Suppressor macrophage (primary cell): ENCODE measurements at regions not wholly inside any gene's neighbourhood (a gene's known extent, or its start where the extent isn't known, plus 50 kb on each side); places are given as distances from the start of the nearest gene placed in this dataset.
"Not testable (repeated sequence)": the region's sequence is repeated elsewhere in the genome, so short reads cannot be mapped to it uniquely, and the experiment has no call there.

Experiments
- DNase-seq, 4 experiments: peaks; one replicate each; pipeline ENCODE4 v3.0.0-alpha.2; 2020 to 2022

DNA sequence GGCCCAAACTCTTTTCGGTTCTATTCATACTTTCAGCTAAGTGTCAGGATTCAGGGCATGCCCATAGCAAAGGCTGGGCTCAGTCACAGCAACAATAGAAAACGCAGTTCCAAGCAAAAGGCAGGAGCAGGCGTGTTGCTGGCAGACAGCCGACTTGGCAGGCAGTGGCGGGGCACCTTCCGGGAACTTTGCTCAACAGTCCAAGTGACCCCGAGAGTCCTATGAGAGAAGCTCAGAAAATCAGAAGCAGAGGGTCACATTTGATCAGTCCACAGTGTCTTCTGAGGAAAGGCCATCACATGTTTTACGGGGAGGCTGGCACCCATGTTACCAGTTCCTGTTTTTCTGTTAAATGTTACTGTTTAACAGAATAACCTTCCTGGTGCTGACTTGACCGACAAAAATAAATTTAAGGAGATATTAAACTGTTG lies 115.0 kb downstream of the DACT1 start:
- peak; percentile 93 to 98 (median 95) for DNase-seq

DNA sequence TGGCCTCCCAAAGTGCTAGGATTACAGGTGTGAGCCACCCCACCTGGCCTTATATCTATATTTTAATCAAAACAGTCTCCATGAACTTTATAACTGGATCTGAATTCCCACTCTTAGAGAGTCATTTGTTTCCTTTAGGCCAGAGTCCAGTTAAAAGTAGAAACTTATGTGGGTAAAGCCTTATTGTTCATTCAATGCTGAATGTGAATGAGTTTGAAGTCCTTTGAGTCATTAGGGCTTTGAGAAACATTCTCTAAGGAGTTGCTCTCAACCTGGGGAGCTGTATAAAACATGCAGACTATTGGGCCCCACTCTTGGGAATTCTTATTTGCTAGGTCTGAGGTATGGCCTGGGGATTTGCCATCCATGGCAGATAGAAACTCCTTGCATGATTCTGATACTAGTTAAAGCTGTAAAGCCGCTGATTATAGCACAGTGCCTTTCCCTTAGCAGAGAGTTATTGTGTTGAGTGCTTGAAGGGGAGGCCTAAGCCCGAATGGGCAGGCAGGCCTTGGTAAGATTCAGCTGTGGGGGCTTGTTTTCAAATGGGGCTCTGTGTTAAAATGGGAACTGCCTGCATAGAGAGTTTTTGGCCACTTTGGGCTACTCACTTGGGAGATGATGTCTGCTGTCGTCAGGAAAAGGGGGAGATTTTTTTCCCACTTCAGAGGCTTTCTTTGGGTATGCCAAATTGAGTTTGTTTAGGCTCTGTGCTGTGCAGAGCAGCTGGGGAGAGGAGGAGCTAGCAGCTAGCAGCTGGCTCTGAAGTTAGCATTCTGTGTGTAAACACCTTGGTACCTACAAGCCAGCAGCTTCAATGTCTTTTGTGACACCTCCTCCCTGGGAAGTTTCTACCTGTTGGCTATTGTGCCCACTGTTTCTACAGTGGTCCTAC lies 117.5 kb downstream of the DACT1 start:
- no peak for DNase-seq

DNA sequence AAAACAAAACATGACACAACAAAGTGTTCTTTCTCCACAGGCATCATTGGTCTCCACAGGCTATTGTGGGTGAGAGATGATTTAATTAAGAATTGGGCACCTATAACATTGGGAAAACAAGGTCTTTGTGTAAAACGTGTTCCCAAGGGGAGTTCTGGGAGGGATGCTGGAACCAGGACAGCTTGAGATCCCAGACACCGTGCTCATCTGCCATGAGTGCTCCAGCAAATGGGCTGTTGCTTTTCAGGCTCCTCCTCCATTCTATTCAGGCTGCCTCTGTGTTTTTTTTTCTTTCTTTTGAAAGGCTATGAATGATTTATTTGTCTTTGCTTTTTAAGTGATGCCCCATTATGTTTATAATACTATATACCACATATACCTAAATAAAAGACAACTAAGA lies 122.4 kb downstream of the DACT1 start:
- DNase-seq: no peak

DNA sequence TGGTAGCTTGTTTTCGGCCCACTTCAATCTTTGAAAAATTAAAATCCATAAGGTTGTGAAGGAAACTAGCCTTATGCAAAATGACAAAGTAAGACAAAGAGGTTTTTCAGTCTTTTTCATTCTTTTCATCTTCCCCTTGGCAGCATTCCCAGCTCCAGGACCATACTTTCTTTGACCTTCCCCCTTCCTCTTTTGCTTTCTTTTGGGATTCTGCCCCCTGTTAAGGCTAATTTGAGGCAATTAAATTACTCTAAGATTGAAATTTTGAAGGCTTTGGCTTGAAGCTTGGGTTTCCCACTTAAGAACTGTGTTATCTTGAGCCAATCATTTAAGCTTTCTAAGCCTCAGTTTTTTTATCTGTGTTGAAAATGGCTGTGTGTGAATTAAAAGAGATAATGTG lies 124.9 kb downstream of the DACT1 start:
- no peak for DNase-seq

DNA sequence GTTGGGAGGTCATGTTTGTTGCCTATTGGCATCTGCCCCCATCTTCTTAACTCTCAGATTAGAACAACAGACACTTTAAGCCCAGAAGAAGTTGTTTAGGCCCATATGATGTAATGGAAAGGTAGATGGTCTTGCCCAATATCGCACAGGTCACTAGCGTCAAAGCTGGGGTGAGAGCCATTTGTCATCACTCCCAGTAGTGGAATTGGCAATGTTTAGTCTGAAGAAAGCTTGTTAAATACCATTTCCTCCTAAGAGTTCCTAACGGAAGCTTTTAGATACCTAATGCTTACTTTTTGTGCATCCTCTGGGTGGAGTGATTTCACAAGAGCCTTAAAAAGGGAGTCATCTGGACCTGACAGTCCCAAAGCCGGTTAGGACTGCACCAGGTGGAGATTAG lies 125.4 kb downstream of the DACT1 start:
- no peak for DNase-seq

DNA sequence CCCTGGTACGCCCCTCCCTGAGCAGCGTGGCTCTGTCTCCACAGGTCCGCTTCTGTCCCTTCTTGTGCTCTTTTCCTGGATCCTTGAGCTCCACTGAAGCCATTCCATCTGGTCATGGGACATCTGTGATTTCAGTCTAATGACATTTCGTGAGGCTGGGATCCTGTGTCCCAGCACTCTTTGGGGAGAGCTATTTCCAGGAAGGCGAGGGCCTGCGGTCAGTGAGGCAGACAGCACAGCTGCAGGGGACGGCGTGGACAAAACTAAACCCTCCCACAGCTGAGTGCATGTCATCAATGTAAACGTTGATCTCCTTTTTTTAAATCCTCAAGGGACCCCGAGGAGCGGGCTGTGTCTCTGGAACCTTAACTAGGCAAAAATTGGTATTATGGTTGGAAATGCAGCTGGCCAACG lies 127.7 kb downstream of the DACT1 start:
- DNase-seq: no peak

DNA sequence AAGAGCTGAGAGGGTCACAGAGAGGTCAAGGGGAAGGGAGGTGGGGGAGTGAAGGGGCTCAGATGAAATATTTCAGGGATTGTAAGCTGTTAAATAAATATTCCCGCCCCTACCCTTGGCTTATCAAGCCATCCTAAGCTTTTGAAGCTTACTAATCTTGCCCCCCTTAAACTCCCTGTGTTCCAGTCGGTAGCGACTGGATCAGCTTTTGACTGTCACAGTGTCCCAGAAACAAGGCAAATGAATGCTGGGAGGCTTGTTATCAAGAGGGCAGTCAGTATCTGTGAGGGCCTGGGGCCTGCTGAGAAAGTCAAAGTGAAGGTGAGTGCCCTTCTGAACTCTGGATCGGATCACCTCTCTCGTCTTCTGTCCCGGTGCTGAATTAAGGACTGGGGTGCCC lies 128.1 kb downstream of the DACT1 start:
- no peak for DNase-seq

DNA sequence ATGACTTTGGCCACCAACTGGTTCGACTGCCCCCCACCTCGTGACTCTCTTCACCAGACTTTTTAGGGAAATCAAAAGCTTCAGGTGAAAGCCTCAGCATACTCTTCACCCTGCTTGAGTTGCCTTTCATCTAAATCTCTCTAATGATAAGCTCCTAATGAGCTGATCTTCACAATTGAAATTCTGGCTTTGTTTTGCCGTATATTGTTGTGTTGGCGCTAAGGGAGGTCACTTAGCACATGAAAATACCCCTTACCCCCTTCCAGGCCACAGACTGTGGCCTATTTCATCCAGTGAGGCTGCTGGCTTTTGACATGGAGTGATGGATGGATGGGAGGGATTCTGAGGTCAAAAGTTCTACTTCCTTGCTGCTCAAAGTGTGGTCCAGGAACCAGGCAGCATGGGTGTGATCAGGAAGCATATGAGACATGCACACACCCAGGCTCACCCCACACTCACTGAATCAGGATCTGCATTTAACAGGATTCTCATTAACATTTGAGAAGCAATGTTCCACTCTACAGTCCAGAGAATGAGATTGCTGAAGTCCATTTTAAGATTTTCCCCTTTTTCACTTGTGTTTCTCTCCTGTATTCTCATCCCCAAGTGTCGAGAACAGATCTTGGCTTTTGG lies 131.4 kb downstream of the DACT1 start:
- DNase-seq: no peak

DNA sequence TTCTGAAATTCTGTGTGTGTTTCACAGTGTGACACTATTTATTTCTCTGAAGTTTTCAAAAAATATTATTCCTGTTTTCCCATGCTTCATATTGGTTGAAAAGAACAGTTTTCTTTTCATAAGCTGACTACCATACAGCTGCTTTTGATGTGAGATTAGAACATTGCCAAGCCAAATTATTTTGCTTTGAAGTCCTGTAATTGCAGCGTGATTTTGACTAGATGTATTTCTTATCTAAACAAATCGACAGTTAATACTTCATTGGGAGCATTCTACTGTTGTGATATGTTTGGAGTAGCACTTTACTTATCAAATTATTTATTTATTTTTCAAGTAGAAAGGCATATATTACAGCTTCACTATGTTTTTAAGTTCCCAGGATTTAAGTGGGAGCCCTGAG lies 132.0 kb downstream of the DACT1 start:
- DNase-seq: no peak

DNA sequence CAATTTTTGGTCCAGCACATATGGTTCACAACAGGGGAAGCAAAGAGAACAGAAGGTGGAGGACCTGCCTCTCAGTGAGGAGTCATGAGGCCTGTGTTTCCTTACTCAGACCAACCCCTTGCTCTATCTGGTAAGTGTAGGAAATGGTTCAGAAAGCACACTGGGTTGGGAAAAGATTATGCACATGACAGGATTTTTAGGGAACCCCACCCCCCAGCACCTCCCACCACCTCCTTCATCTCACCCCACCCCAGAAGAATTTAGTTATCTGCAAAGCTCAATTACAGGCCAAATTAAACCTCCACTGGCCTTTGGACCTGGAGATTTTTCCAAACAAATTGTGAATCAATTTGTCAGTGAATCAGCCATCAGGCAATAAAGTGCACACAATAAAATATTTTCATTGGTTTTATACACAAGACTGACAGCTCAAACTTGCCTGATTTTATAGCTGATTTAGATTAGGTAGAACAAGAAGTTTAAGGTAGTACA lies 132.8 kb downstream of the DACT1 start:
- DNase-seq: no peak

DNA sequence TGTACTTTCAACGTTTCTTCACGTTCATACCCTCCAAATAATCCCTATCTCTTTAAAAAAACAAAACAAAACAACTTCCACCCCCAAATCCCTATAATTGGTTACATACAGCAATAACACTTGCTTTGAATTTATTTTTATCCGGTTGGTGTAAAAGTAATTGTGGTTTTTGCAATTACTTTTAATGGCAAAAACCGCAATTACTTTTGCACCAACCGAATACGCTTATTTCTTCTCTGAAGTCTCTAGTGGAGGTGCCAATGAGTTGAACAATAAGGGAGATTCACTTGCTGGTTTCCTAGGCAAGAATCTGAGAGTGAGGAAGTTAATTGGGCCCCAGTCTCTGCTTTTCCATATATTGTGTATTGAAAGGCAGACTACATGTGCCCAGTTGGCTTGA lies 133.3 kb downstream of the DACT1 start:
- DNase-seq: no peak

DNA sequence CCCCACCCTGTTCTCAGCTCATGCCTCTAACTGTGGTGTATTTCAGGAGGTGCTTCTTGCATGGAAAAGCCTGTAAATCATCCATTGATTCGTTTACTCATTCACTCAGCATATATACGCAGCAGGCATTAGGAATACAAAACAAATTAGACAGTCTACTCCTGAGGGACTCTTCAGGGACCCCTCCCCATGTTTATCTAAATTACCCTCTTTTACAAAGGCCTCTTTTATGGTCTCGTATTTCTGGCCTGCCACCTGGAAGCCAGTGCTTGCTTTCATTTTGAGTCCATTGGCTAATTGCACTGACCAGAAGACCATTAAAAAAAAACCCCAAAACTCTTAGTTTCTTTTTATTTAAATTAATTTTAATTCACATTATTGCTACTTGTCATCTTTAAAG lies 134.4 kb downstream of the DACT1 start:
- no peak for DNase-seq

DNA sequence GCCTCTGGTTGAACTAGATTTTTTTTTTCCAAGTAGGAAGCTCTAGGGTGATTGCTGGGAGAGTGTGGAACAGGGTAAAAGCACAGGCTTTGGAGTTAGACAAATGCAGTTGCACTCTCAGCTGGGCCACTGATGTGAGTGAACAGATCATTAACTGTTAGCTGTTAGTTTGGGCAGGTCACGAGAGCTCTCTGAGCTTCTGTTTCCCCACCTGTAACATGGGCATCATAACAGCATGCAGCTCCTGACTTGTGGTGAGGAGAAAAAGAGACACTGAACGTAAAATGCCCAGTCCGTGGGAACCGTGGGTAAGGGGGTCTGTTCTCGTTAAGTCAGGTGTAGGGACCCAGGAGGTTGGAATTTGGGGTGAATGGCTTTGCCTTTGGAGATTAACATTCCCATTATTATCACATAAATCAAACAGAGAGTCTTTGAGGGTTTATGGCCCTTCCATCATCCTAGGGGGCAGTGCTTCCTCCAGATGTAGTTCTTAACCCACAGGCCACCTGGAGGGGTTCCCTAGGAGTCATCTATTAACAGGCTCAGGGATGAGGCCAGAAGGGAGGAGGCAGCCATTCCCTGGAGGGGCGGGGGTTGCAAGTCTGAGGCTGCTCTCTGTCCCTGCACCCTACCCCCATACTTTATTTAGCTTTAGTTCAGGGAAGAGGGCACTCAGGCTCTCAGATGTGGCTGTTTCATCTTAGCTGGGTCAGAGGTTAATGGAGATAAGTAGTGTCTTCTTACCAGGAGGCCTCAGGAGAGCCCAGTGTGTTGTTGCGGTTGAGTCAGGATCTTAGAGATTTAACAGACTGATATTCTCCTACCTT lies 135.2 kb downstream of the DACT1 start:
- DNase-seq: no peak

DNA sequence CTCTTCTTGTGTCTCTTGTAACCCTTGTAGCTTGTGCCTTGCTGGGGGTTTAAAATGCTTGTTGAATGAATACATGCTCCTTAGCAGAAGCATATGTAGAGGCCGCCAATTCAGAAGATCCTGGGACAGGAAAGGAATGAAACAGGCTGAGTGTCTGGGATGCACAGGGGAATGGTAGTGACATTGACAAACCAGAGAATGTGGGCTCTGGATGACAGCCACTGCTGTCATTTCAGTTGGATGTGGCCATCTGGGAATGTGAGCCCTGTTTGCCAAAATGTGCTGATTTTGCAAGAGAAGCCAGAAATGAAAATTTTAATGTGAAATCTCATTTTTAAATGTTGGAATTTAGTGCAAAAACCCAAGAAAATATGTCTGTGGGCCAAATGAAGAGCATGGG lies 136.8 kb downstream of the DACT1 start:
- no peak for DNase-seq

DNA sequence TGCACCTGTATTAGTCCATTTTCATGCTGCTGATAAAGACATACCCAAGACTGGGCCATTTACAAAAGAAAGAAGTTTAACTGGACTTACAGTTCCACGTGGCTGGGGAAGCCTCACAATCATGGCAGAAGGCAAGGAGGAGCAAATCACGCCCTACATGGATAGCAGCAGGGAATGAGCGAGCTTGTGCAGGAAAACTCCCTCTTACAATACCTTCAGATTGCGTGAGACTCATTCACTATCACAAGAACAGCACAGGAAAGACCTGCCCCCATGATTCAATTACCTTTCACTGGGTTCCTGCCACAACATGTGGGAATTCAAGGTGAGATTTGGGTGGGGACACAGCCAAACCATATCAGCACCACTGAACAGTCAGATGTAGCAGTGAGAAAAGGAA lies 137.4 kb downstream of the DACT1 start:
- DNase-seq: not testable (repeated sequence)

DNA sequence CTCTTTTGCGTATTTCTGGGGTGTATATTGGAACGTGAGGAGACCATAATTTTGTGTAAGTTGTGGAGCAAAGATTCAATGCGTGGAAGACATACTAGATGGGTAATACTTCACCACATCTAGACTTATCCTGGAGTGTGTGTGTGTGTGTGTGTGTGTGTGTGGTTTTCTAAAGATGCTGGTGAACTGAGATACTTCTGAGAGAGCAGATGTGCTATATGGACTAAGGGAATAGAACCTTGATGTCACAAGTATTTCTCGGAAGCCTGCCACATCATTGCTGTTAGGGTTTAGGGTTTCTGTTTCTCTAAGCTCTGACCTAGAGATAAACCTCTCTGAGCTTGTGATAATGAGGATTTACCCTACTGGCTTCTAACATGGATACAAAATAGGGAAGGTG lies 138.8 kb downstream of the DACT1 start:
- DNase-seq: no peak

DNA sequence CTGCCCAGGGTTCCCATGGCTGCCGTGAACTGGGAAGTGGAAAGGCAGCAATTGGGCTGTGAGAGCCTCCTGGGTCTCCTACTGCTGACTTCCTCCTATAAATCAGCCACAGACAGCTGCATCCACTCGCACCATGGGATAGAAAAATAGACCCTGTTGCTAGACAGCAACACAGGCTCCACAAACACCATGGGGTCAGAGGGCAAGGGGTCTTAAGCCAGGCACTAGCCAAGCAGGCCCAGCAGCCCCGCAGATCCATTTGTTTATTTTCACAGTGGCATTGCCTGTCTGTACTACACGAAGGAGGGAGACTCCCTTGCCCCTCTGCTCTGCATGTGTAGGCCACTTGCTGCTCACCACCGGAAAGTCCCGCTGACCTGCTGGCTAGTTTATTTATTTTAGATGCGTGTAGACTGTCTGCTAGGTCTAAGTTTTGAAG lies 139.8 kb downstream of the DACT1 start:
- DNase-seq: peak in 1 of 4 experiments; percentile 15

DNA sequence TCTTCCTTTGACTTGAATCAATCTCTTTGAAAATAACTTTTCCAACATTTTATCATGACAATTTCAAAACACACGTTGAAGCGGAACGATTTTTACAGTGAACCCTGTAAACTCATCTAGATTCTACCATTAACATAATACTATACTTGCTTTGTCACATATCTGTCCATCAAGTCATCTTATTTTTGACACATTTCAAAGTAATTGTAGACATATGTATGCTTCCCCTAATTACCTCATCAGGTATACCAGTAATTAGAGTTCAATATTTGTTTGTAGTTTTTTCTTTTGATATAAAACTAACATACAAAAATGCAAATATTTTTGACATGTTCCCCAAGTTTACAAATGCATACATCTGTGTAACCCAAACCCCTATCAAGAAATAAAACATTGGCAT lies 140.4 kb downstream of the DACT1 start:
- no peak for DNase-seq

DNA sequence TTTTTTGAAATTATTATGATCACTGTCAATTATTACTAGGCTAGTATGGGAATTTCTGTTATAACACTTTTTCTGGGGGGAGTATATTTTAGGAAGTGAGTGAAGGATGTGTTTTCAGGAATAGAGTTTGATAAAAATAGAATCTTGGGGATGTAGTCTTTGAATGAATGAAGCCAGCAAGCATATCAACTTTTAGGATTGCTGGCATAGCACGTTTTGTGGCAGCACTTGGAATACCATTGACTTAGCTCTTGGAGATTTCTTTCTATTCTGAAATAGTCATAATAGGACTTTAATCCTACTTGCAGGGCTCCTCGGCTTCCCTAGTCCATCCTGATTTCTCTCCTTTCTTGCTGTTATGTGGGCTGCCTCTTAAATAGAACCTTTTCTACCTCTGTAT lies 141.6 kb downstream of the DACT1 start:
- DNase-seq: no peak

DNA sequence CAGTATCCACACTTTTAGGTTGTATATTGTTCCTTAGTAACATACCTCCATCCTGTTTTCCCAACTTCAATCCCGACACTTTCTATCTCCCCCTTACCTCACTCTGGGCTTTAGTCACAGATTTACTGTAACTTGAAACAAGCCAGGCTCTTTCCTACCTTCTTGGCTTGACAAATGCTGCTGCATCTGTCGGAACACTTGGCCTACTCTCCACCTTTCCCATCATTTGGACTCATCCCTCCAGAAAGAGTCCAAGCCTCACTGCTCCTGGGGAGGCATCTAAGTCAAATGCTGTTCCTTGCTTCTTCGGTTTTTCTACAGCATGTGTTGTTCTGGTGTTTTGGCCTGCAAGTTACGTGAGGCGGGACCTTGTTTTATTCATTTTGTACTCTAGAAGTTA lies 142.4 kb downstream of the DACT1 start:
- no peak for DNase-seq

DNA sequence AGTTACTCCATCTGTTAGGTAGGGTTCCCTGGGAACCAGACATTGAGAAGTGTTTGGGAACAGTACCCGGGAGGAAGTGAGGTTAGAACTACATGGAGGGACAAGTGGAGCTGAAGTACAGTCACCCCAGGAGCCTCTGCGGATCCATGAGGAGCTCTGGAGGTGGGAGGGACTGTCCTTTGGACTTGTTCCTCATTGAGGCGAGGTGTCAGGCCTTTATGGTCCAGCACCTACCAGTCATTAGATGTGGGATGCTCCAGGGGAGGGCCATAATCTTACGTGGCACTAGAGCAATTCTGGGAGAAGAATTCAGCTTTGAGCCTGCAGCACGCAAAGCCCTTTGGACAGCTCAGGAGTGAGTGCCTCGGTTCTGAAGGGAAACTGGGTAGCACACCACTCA lies 142.8 kb downstream of the DACT1 start:
- no peak for DNase-seq

DNA sequence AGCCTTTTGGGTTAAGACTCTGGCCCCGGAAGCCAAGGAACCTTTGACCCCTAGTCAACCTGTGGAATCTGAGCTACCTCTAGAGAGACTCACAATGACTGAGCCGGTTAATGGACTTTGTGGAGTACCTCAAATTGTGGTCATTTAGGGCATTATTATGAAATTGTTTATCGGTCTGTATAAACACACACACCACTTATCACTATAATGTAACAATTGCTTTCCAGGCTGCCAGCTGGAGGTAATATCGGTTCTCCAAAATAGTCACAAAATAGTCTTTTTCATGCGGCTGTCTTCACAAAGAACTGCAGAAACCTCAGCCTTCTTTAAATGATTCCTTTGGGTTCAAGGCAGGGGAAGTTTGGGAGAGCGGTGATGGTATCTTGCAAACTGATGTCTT lies 144.2 kb downstream of the DACT1 start:
- no peak for DNase-seq
